ENCODE measurements at regions not wholly inside any gene's neighbourhood (a gene's known extent, or its start where the extent isn't known, plus 50 kb on each side); places are given as distances from the start of the nearest gene placed in this dataset.
"Not testable (repeated sequence)": the region's sequence is repeated elsewhere in the genome, so short reads cannot be mapped to it uniquely, and the experiment has no call there.

- DNase-seq = peak; percentile 10
Measured at GRCh38 chr1:223001653-223002634, 141.1 kb downstream of the TLR5 start.

GRCh38 chr1:223003549-223003948 lies 139.5 kb downstream of the TLR5 start:
- no peak for DNase-seq

GRCh38 chr1:223006371-223006770 lies 136.7 kb downstream of the TLR5 start:
- DNase-seq = no peak

GRCh38 chr1:223006917-223007648 lies 136.0 kb downstream of the TLR5 start:
- DNase-seq = no peak

- DNase-seq = no peak
Measured at GRCh38 chr1:223007935-223008334, 135.1 kb downstream of the TLR5 start.

DNA sequence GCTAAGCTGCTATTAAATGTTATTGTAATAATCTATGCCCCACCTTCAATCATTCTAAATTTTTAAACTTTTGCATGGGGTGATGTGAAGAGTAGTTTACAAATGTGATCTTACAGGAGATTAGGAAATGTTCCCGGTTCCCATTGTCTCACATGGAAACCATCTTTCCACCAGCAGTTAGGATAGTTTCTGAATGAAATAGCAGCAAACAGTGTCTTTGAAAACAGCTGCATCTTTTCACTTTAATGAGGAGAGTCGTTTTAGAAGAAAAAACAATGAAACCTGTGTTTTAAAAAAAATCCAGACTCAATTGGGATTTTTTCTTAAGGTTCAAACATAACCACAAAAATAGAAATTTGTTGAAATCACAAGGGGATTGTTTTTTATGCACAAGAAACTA lies 134.2 kb downstream of the TLR5 start:
- DNase-seq = no peak

- no peak for DNase-seq
Measured at GRCh38 chr1:223009406-223009805, 133.6 kb downstream of the TLR5 start.

- DNase-seq = no peak
Measured at GRCh38 chr1:223010582-223011504, 132.2 kb downstream of the TLR5 start.

GRCh38 chr1:223011505-223011856 lies 131.6 kb downstream of the TLR5 start:
- no peak for DNase-seq

DNA sequence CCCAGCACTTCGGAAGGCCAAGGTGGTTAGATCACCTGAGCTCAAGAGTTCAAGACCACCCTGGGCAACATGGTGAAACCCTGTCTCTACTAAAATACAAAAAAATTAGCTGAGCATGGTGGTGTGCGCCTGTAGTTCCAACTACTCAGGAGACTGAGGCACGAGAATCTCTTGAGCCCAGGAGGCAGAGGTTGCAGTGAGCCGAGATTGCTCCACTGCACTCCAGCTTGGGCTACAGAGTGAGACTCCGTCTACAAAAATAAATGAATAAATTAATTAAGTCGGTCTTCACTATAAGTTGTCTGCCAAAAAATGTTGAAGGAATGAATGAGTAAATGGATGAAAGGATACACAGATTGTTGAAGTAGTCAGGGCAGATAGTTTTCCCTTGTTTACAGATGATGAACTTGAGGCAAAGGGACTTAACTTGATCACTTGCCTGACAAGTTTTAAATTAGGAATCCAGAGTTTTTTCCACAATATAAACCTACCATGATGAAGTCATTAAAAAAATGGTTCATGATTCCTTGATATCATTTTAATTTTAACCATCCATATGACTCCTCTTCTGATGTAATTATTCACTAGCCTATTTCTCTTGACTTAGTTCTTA lies 130.8 kb downstream of the TLR5 start:
- DNase-seq = no peak

- DNase-seq = no peak
Measured at GRCh38 chr1:223012938-223013337, 130.1 kb downstream of the TLR5 start.

- no peak for DNase-seq
Measured at GRCh38 chr1:223014142-223014873, 128.7 kb downstream of the TLR5 start.

- no peak for DNase-seq
Measured at GRCh38 chr1:223016381-223016780, 126.7 kb downstream of the TLR5 start.

DNA sequence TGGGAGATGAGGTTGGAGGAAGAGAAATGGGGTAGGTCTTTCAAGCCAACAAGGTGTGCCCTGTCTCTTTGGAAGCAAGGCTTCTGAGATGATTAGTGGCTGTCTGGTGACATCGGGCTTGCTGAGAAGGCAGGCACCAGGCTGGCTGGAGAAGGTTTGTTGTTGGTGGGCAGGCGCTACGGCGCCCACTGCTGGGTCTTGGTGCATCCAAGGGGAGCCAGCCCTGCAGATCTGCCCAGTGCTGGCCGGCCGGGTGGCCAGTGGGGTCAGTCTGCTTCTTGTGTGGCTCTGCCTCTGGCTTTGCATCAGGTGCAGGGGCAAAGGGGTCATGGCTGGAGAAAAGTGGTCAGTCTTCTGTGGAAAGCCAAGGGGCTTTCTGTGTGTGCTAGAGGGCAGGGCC lies 126.2 kb downstream of the TLR5 start:
- DNase-seq = no peak

DNA sequence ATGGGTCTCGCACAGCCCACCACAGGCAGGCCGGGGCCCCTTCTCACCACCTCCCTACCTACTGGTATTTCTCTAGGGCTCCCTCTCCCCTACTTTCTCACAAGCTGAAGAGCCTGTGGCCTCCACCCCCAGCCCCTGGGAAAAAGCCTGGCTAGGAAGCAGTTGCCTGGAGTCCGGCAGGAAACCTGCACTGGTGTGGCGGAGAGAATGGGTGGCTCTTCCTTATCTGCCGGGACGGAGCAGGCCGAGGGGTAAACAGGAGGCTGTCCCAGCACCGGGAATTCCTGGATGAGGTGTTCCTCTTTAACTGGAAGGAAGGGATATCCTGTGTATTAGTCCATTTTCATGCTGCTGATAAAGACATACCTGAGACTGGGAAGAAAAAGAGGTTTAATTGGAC lies 125.8 kb downstream of the TLR5 start:
- no peak for DNase-seq

GRCh38 chr1:223018534-223018933 lies 124.5 kb downstream of the TLR5 start:
- no peak for DNase-seq

DNA sequence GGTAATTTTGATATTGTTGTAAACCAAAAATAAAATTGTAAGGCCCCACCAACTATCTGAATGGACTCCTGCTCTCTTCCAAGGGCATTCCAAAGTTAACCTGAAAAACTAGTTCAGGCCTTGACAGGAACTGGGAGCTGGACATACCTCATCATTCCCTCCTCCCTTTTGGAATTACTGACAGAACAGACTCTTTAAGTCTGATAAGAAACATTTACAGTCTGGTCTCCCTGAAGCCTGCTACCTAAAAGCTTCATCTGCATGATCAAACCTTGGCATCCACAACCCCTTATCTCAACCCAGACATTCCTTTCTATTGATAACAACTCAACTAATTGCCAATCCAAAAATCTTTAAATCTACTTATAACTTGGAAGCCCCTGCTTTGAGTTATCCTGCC lies 123.8 kb downstream of the TLR5 start:
- no peak for DNase-seq

DNA sequence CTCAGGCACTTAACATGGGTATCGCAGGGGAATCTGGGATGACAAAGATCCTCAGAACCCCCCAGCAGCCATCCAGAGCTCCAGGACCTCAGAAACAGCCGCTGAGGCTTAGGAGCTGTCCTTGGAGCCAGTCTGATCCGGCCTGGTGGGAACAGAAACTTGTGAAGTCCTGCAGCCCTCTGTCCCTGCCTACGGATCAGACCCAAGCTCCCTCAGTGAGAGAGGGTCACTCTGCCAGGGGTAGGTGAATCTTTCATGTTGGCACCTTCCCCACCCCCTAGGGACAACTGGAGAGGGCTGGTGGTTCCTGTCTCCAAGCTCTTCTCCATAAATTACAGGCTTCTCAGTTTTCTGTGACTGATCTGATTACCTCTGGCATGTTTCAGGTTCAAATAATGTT lies 122.3 kb downstream of the TLR5 start:
- no peak for DNase-seq

GRCh38 chr1:223022641-223023473 lies 120.2 kb downstream of the TLR5 start:
- DNase-seq = no peak

DNA sequence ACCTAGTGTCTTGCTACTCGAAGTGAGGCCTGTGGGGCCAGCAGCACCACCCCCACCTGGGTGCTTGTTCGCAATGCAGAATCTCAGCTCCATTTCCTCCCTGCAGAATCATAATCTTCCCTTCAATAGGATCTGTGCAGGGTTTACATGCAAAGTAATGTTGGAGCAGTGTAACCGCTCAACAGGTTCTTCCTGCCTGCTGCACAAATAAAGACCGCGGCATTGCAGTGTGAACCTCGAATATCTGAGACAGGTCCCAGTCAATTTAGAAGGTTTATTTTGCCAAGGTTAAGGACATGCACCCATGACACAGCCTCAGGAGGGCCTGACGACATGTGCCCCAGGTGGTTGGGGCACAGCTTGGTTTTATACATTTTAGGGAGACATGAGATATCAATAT lies 119.2 kb downstream of the TLR5 start:
- DNase-seq = no peak

- not testable (repeated sequence) for DNase-seq
Measured at GRCh38 chr1:223024486-223024885, 118.6 kb downstream of the TLR5 start.

All from hematopoietic multipotent progenitor cell treated with erythropoietin and hydrocortisone succinate and interleukin-3 and kit ligand, for 4 days (in vitro differentiated cells).